HG03095 (cell line): ENCODE measurements at regions not wholly inside any gene's neighbourhood (a gene's known extent, or its start where the extent isn't known, plus 50 kb on each side); places are given as distances from the start of the nearest gene placed in this dataset.
"Not testable (repeated sequence)": the region's sequence is repeated elsewhere in the genome, so short reads cannot be mapped to it uniquely, and the experiment has no call there.

Experiments used
- ATAC-seq: cut with Tn5 transposase; IDR thresholded peaks from one replicate; pipeline ENCODE4 v1.9.1; 2021; ENCODE audit warnings: moderate library complexity; ENCODE audit not compliant: unreplicated experiment

DNA sequence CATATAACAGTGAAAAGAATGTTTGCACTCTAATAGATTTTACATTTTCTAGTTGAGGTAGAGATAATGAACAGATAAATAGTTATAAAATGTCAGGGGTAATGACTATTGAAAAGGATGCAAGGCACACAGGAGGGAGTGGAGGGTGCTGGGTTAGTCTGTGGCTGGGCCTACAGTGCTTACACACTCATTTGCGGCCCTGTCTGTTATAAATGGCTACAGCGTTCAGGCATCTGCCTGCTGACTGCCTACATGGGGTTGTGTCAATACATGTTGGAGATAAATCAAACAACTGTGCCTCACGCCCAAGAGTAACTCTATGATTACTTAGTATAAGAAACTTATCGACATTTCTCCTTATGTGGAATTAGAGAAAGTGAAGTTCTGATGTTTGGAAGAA is 313.3 kb downstream of the ACTR3B start:
- ATAC-seq: no peak

DNA sequence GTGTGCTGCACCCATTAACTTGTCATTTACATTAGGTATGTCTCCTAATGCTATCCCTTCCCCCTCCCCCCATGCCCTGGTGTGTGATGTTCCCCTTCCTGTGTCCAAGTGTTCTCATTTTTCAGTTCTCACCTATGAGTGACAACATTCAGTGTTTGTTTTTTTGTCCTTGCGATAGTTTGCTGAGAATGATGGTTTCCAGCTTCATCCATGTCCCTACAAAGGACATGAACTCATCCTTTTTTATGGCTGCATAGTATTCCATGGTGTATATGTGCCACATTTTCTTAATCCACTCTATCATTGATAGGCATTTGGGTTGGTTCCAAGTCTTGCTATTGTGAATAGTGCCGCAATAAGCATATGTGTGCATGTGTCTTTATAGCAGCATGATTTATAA is 316.7 kb downstream of the ACTR3B start:
- not testable (repeated sequence) for ATAC-seq

DNA sequence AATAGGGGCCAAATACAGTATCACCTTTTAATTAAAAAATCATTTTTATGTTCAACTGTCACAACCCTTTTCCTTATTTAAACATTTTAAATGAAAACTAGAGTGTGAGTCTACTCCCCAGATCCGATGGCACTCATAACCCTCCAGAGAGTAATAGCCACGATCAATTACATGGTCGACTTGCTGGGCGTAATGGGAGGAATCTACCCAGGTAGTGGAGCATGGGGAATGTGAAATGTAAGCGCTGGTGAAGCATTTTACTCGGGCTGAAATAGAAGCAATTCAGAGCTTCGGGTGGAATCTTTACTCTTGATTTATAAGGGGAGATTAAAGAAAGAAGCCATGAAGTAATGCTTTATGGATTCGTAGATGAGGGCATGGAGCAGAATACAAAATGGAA is 321.9 kb downstream of the ACTR3B start:
- no peak for ATAC-seq

DNA sequence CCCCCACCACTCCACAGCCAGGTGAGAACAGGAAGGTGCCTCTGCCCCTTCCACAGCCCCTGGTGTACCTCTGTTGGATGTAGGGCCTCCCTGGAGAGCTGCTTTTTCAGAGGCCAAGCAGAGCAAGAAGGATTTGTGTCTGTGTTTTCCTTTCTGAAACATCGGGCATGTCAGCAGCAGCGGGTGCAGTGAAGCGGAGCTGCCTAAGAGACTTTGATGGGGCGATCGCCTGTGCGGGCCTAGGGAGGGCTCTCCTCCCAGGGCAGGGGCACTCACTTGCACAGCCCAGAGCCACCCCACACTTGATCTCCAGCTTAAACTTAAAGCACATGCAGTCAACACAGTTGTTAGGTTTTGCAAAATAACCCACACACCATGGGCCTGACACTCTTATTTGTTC is 324.7 kb downstream of the ACTR3B start:
- ATAC-seq: no peak

DNA sequence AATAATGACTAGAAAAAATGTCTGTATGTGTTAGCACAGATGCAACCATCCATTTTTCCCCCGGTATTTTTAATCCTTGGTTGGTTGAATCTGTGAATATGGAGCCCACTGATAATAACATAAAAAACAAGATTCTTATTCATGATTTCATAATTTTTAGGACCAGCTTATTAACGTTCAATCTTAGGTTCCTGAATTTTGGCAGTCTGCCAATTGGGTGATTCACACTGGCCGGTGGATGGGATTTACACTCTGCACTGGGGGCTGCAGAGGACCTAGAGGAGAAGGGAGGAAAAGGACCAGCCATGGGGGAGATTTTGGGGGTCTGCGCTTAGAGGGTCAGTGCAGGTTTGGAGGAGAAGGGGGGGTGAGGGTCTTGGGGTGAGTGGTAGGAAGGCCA is 327.9 kb downstream of the ACTR3B start:
- ATAC-seq: no peak

DNA sequence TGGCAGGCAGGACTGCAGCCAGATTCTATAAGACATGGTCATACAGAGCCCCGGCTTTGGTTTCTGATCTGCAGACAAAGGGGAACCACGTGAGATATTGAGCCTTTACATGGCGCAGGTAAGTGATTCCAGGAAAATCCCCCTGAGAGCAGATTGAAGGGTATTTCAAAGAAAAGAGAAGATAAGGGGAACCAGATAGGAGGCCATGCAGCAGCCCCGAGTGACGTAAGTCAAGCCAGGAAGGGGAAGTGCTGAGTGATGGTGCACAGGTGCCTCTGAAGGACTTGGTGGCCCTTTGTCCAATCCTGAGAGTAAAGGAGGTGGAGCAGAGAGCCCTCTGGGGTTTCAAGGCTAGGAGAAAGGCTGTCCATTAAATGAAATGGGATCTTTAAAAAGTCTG is 329.0 kb downstream of the ACTR3B start:
- no peak for ATAC-seq

DNA sequence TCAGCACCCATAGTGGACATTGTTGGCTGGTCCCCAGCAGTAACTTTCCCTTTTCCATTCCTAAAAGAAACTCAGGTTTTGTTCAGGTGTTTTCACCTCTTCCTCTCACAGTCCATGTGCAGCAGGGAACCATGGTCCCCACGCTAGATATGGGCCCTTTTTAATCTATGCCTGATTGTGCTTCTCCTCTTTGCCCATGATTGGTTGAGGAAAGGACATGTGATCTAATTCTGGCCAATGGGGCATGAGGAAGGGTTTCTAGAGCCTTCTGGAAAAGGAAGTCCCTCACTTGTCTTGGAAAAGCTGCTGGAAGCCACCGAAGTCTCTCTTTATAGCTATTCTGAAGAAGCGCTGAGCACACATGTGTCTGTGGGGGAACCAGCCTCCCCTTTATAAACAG is 330.7 kb downstream of the ACTR3B start:
- no peak for ATAC-seq

DNA sequence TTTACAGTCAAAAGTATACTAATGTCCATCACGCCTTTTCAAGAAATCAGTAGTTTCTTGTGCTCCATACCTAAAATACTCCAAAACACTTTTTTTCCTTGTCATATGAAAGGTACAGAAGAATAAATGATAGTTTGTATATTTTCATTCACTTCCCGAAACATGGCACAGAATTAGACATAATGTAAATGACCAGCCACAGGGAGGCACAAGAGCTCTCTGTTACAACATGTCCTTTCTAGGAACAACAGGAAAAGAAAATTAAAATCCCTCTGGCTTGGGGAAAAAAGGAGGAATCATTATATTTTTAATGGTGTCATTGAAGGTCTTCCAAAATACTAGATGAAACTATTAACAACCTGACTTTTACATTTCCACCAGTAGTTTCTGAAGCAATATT is 331.2 kb downstream of the ACTR3B start:
- no peak for ATAC-seq

DNA sequence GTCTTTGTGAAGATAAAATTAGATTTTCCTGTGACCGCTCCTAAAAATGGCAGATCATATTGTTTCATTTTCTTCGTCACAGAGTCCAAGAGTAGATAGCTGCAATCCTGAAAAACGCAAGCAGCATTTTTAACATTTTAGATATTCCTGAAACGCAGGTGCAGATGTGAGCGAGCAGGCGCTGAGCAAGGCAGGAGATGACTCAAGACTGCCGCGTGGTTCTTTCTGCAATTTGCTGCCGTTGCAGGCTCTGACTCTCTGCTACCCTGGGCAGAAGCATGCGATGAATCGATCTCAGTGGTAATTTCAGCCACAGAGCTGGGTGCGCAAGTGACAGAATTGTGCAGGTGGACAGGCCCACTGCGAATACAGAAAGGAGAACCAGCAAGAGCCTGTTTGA is 331.9 kb downstream of the ACTR3B start:
- ATAC-seq: no peak

DNA sequence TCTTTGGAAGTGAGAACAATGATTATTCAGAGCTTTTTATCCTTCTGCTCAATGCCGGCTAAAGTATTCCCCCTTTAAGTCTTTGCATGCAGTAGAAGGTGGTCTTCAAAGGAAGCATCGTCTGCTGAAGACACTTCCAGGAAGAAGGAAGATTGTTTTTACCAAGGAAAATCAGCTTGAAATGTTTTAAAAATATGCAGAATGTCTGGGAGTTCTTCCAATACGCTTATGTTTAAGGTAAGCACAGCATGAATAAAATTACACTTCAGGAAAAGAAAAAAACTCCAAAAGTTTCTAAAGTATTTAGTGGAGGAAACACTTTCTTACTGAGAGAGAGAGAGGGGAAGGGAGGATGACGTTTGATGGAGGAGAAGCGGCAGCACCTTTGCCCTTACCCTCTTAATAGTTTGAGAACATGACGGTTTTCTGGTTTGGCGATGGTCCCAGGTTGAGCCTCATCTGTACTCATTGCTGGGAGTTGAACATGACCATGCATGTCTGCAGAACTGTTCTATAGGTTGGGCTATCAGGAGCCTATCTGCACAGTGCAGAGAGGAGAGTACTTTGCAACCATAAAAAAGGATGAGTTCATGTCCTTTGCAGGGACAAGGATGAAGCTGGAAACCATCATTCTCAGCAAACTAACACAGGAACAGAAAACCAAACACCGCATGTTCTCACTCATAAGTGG is 338.1 kb downstream of the ACTR3B start:
- ATAC-seq: no peak

DNA sequence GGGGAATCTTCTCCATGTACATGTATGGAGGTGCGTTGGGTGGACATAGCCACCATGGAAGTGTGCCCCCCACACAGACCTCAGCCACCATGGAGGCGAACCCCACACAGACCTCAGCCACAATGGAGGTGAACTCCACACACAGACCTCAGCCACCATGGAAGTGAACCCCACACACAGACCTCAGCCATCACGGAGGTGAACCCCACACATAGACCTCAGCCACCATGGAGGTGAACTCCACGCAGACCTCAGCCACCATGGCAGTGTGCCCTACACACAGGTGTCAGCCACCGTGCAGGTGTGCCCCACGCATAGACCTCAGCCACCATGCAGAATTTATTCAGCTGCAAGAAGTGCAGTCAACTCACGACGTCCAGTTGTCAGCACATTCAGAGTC is 339.7 kb downstream of the ACTR3B start:
- ATAC-seq: no peak

DNA sequence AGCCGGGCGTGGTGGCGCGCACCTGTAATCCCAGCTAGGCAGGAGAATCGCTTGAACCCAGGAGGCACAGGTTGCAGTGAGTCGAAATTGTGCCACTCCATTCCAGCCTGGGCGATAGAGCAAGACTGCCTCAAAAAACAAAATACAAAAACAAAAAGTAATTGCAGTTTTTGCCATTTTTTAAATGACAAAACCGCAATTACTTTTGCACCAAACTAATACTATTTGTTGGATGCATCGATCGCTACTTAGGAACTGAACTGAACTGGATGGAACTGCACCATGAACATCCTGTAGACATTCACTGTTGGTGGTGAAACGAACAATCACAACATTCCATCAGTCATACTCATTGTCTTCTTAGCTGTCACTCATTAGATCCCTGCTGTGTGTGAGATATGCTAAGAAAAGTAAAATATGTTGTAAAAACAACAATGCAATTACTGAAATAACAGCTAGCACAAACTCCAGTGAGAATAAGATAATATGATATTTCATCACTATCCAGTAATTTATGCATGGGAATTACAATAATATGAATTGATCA is 341.2 kb downstream of the ACTR3B start:
- ATAC-seq: no peak

DNA sequence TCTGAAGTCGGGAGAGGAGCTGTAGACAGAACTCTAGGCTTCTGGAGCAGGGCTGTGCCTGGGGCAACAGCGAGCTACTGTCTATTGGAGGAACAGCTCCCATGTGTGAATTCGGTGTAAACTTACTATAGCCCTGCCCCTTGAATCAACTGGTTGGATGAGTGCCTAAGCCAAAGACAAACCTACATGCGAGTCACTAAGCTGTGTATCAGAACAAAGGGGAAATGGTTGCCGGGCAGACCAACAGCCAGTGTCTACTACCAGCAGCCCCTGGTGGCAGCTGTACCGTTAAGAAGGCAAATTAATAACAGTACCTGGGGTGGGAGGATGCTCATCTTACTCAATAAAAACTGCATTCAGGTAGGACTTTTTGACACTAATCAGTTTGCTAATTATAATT is 343.6 kb downstream of the ACTR3B start:
- no peak for ATAC-seq

DNA sequence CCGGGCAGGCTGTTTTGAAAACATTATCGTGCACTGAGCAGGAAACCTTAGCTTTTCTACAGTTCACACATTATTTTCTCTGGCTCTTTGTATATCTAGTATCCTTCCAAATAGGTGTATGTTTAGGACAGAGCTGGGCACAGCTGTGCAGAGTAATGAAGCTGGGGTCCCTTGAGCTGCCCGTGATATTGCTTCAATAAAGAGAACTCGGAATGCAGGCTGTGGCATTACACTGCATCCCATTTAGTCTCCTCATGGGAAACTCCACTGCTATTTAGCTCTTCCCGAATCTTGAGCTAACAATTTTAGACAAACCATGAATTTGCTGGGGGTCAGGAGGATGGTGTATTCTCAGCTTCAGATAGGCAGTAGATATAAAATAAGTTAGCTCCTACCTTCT is 348.3 kb downstream of the ACTR3B start:
- no peak for ATAC-seq

DNA sequence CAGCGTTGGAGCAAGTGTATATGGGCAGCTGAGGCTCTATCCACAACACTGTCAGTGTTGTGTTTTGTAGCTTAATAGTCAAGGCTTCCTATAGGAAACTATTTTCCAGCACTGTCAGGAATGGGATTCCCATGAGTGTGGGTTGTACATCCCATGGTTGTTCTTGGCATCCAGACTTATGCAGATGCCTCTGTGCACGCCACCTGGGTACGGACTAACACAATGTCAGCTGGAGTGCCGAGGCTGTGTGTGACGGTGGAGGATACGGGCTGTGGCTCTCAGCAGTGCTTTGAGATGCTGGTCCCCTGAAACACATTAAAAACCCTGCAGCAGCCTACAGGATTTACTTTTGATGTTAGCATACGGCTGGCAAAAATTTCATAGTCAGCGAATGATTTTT is 350.0 kb downstream of the ACTR3B start:
- no peak for ATAC-seq

DNA sequence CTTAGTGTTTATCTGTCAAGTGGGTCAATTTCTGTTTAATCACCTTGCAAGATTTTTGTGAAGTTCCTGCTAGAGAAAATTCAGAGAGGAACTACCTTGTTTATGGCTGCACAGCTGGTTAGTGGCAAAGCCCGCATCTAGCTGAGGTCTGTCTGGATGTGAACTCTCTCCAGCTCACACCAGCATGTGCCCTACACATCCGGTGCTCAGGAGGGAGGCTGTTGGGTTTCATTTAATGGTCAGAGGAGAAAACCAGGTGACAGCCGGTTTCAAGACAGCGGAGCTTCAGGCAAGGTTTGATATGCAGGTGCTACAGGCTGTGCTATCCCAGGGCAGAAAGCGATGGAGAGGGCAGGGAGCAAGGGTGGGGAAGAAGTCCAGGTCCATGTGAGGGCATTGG is 351.1 kb downstream of the ACTR3B start:
- no peak for ATAC-seq

DNA sequence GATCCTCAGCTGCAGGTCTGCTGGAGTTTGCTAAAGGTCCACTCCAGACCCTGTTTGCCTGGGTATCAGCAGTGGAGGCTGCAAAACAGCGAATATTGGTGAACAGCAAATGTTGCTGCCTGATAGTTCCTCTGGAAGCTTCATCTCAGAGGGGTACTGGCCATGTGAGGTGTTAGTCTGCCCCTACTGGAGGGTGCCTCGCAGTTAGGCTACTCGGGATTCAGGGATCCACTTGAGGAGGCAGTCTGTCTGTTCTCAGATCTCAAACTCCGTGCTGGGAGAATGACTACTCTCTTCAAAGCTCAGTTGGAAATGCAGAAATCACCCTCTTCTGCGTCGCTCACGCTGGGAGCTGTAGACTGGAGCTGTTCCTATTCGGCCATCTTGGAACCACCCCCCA is 362.7 kb downstream of the ACTR3B start:
- ATAC-seq: not testable (repeated sequence)

DNA sequence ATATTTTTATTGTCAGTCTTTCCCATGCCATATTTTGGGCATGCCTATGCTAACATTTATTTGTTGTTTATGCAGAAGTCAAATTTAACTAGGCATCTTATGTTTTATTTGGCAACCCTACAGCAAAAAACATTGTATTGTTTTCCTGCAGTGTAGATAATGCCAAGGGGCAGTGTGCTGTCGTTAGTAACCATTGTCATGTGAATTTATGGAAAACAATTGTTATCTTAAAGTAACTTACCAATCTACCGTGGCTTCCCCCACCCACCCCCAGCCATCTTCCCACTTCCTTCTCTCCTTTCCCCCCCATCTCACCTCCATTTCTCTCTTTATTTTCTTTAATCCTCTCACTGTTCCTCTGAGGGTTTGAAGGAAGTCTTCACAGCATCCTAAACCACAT is 370.5 kb downstream of the ACTR3B start:
- no peak for ATAC-seq

DNA sequence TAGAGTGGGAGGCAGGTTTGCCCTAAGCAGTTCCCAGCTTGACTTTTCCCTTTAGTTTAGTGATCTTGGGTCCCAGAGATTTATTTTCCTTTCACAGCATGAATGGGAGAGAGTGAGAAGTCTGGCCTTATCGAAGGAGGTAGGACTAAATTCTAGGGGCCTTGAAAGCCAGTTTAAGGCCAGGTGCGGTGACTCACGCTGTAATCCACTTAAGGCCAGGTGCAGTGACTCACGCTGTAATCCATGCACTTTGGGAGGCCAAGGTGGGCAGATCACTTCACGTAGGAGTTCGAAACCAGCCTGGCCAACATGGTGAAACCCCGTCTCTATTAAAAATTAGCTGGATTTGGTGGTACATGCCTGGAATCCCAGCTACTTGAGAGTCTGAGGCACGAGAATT is 392.2 kb downstream of the ACTR3B start:
- ATAC-seq: no peak

DNA sequence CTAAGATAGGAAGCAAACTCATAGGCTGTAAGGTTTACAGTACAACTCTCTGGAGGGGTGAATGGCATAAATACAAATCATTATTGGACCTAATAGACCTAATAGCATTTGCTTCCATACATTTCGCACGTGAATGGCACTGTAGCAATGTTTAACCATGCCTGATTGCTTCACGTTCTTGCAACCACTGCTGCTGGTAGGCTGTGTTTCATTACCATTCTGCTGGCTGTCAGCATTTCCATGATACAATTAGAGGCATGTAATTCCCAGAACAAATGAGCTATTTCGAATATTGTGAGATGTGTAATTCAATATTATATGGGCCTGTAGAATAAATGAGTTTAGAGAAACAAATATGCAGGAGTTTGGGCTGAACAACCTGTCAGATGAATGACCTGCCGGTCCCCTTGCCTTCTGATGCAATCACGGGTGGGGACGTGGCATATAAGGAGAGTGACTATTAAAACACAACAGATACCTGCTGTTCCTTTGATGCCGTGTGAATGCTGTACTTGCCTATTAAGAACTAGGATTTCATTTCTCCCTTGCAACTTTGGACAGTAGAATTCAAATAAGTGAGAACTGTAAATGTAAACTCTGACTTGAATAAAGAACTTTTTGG is 393.4 kb downstream of the ACTR3B start:
- ATAC-seq: no peak

DNA sequence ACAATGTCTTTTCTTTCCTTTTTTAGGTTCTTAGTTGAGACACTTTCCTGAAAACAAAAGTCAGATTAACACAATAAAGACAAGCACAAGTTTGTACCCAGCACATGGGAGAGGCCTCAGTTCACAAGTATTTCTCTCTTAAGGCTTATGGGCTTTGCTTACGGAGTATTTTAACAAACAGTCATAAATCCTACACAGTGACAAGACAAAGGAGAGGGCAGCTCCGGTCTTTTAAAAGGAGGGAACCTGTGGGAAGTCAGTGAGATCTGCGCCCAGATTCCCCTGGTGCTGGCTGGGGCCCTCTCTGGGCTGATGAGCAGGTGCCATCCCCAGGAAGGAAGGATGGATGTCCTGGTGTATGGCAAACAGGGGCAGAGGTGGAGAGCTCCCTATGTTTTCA is 398.6 kb downstream of the ACTR3B start:
- ATAC-seq: no peak

DNA sequence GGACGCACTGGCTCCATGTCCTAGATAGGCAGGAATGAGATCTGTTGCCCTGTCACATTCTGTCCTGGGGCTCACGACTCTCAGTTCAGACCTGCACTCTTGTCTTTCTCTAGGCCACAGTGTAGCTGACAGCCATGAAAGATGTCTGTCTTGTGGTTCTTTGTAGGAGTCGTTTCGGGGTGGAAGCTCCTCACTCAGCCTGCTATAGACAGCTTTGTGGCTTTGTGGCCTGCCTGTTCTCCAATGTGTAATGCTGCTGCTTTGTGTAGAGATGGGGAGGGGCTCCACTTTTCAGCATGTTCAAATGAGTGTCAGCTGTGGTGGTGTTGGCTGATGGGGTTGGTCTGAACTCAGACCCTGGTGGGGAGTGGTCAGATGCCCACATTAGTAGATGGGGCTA is 410.7 kb downstream of the ACTR3B start:
- ATAC-seq: no peak

DNA sequence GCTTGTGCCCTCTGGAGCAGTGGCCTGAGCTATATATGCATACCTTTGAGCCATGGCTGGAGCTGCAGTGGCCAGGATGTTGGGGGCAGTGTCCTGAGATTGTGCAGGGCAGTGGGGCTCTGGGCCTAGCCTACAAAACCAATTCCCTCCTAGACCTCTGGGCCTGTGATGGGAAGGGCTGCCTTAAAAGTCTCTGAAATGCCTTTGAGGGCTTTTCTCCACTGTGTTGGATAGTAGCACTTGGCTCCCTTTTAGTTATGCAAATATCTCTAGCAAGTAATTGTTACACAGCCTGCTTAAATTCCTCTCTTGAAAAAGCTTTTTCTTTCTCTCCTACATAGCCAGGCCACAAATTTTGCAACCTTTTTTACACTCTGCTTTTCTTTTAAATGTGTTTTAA is 426.4 kb downstream of the ACTR3B start:
- ATAC-seq: no peak
